ENCODE measurements at regions not wholly inside any gene's neighbourhood (a gene's known extent, or its start where the extent isn't known, plus 50 kb on each side); places are given as distances from the start of the nearest gene placed in this dataset.

GRCh38 chr5:124235576-124235975 lies 510.9 kb downstream of the ZNF608 start:
- ATAC-seq (ENCODE audit: low FRiP score) (no peak), DNase-seq (ENCODE audit: low spot score) (no peak)
- TF ChIP-seq CTCF (IDR thresholded peaks at IDR 0.05): no peak

- no peak for DNase-seq (ENCODE audit: low spot score)
- ATAC-seq (ENCODE audit: low FRiP score): no peak
- TF ChIP-seq CTCF (IDR thresholded peaks at IDR 0.05): no peak
Measured at GRCh38 chr5:124234770-124235562, 511.5 kb downstream of the ZNF608 start.

DNA sequence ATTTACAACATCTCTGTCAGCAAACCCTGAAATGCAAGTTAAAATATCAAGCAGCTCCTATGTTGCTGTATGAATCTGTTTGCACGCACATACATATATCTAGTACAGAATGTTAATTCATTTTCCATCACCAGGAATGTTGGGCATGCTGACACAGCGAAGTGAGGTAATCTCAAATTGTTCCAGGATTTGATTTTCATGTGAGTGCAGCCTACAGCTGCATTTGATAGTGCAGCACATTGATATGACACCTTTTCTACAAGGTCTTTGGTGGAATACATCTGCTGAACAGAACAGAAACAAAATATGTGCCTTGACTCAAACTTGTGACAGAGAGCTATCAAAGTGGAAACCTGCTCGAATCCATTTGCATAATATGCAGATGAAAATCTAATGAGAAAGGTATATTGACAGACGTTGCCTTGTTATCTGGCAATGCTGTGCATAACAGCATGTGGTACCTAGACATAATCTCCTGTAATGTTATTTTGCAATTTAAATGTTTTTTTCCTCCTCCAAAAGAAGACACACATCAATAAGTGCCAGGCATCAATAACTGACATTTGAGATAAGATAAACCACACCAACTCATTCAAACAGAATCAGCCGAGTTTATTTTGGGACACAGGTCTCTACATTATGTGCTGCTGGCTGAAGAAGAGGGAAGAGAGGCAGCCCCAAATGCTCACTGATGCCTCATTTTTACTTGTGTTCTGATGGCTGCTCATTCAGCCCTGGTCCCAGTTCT lies 512.2 kb downstream of the ZNF608 start:
- no peak for DNase-seq (ENCODE audit: low spot score)
- TF ChIP-seq CTCF (IDR thresholded peaks at IDR 0.05): no peak
- ATAC-seq (ENCODE audit: low FRiP score): no peak

DNA sequence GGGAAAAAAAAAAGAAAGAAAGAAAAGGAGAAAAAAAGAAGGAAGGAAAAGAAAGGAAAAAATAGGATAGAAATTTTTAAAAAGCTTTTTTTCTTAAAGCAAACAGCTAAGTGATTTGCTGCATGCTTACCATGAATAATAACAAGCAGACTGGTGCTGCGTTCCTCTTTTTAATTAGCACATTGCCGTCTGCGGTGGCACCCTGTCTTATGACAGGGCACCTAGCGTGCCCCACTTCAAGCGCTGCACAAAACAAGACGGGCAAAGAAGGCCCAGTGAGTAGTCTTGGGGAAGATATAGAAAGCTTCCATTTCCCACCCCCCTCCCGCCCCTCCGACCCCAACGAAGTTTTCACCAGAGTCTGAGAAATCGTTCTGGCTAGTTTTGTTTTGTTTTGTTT lies 513.9 kb downstream of the ZNF608 start:
- no peak for TF ChIP-seq CTCF (IDR thresholded peaks at IDR 0.05)
- DNase-seq (ENCODE audit: low spot score): no peak
- no peak for ATAC-seq (ENCODE audit: low FRiP score)

DNA sequence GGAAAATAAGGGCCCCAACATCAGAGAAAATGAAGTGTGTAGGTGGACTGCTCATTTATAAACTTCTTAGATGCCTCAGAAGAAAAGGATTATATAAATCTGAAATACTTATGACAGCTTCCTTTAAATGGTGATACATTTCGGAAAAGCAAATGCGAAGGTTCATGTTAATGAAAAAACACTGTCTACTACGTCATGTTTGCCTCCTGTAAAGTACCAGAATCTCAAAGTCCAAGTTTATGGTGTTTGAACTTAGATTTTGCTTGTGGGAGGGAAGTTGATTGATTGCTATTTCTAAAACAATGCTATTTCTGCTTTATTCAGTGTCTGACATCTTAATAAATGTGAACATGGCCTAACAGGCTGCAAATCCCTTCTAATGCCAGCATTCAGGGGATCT lies 514.6 kb downstream of the ZNF608 start:
- TF ChIP-seq CTCF (IDR thresholded peaks at IDR 0.05): no peak
- ATAC-seq (ENCODE audit: low FRiP score) (no peak), DNase-seq (ENCODE audit: low spot score) (no peak)

DNA sequence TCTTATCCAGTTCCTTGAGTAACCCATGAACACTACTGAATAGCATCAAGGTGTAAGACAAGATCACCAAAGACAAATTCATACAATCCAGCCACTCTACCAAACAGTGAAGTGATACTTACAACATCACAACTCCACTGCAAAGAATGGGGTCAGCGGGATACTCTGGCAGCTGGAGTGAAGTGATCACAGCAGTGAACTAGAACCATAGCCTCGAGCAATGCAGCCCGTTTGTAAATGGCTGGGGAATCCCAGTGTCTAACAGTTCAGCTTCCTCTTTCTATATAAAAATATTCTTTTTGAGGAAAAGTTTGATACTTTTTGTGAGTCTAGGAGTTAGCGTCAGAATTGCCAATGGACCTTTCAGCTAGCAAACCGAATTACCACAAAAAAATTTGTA lies 515.2 kb downstream of the ZNF608 start:
- TF ChIP-seq CTCF (IDR thresholded peaks at IDR 0.05): no peak
- ATAC-seq (ENCODE audit: low FRiP score): no peak
- DNase-seq (ENCODE audit: low spot score): no peak

- ATAC-seq (ENCODE audit: low FRiP score) (no peak), DNase-seq (ENCODE audit: low spot score) (no peak)
- TF ChIP-seq CTCF (IDR thresholded peaks at IDR 0.05): no peak
Measured at GRCh38 chr5:124230456-124230855, 516.0 kb downstream of the ZNF608 start.

All from omental fat pad (tissue), 3 donors.